Osteoblast (primary cell): ENCODE measurements at regions not wholly inside any gene's neighbourhood (a gene's known extent, or its start where the extent isn't known, plus 50 kb on each side); places are given as distances from the start of the nearest gene placed in this dataset.

ENCODE experiments used
- DNase-seq: peaks from one replicate; pipeline ENCODE4 v3.0.0; 2011; ENCODE audit warnings: low spot score, mixed read lengths; ENCODE audit not compliant: insufficient read length; ENCODE audit errors: missing footprints
- H2AFZ ChIP-seq: 2 replicates; pipeline ENCODE4 v1.6.0; 2011; ENCODE audit warnings: mild to moderate bottlenecking, low read length
- H3K27ac ChIP-seq: 2 replicates; pipeline ENCODE4 v1.5.1; 2011; ENCODE audit warnings: mild to moderate bottlenecking, low read depth, low read length, moderate library complexity
- H3K27me3 ChIP-seq: 2 replicates; pipeline ENCODE4 v1.6.0; 2012; ENCODE audit warnings: mild to moderate bottlenecking, control low read depth, inconsistent platforms, low read length, moderate library complexity; ENCODE audit not compliant: insufficient read depth
- H3K36me3 ChIP-seq: 2 replicates; pipeline ENCODE4 v1.5.1; 2011; ENCODE audit warnings: mild to moderate bottlenecking, low read length, control low read depth, moderate library complexity; ENCODE audit not compliant: insufficient read depth
- H3K4me1 ChIP-seq: 2 replicates; pipeline ENCODE4 v1.5.1; 2011; ENCODE audit warnings: mild to moderate bottlenecking, low read length, control low read depth, moderate library complexity; ENCODE audit not compliant: insufficient read depth
- H3K4me2 ChIP-seq: 2 replicates; pipeline ENCODE4 v1.6.0; 2011; ENCODE audit warnings: mild to moderate bottlenecking, low read length; ENCODE audit not compliant: insufficient read depth
- H3K4me3 ChIP-seq: fragments of 200-600 bp; sonication (generic); 3 replicates; pipeline ENCODE4 v1.5.1; 2012; ENCODE audit warnings: mild to moderate bottlenecking, low read length, inconsistent platforms; ENCODE audit not compliant: insufficient read depth
- H3K79me2 ChIP-seq: 2 replicates; pipeline ENCODE4 v1.6.0; 2012; ENCODE audit warnings: mild to moderate bottlenecking, low read length, control low read depth, inconsistent platforms; ENCODE audit not compliant: insufficient read depth
- H3K9me3 ChIP-seq: 2 replicates; pipeline ENCODE4 v1.5.1; 2011; ENCODE audit warnings: low read depth, low read length, control low read depth
- H4K20me1 ChIP-seq: 2 replicates; pipeline ENCODE4 v1.6.0; 2012; ENCODE audit warnings: mild to moderate bottlenecking, low read length, control low read depth; ENCODE audit not compliant: insufficient read depth
- TF ChIP-seq, protein P1 (sequence below): IDR thresholded peaks from 2 replicates; pipeline ENCODE4 v1.5.1; 2011; ENCODE audit warnings: mild to moderate bottlenecking, low read depth, low read length, moderate library complexity; ENCODE audit errors: extremely low read depth

DNA sequence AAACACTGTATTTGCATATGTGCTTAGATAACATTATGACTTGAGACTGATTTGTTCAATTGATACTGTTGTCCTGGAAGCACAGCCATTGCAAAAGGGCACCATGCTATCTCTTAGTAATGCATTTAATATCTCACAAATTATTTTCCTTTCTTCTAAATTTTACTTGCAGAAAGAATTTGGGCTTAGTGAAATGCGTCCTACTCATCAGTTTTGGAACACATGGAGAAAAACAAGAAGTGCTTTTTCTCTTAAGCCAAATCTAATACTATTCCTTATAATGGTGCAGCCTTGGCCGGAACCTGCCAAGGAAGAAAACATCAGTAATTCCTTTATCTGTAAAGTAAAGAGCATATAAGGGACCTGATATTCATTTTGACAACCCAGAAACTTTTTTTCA, 172.2 kb upstream of the ZNF608 start:
- DNase-seq = no peak
- Histone ChIP-seq H3K4me2 (no peak overlapping the region), H3K79me2 (no peaks in the 10 kb centered on the region), H3K36me3 (no peaks in the 10 kb centered on the region), H2AFZ (no peak overlapping the region), H4K20me1 (no peaks in the 10 kb centered on the region), H3K27me3 (no peaks in the 10 kb centered on the region), H3K9me3 (no peaks in the 10 kb centered on the region), H3K27ac (no peak overlapping the region), H3K4me1 (no peaks in the 10 kb centered on the region), H3K4me3 (no peak overlapping the region)
- TF ChIP-seq, protein P1, sequence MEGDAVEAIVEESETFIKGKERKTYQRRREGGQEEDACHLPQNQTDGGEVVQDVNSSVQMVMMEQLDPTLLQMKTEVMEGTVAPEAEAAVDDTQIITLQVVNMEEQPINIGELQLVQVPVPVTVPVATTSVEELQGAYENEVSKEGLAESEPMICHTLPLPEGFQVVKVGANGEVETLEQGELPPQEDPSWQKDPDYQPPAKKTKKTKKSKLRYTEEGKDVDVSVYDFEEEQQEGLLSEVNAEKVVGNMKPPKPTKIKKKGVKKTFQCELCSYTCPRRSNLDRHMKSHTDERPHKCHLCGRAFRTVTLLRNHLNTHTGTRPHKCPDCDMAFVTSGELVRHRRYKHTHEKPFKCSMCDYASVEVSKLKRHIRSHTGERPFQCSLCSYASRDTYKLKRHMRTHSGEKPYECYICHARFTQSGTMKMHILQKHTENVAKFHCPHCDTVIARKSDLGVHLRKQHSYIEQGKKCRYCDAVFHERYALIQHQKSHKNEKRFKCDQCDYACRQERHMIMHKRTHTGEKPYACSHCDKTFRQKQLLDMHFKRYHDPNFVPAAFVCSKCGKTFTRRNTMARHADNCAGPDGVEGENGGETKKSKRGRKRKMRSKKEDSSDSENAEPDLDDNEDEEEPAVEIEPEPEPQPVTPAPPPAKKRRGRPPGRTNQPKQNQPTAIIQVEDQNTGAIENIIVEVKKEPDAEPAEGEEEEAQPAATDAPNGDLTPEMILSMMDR = no peak

DNA sequence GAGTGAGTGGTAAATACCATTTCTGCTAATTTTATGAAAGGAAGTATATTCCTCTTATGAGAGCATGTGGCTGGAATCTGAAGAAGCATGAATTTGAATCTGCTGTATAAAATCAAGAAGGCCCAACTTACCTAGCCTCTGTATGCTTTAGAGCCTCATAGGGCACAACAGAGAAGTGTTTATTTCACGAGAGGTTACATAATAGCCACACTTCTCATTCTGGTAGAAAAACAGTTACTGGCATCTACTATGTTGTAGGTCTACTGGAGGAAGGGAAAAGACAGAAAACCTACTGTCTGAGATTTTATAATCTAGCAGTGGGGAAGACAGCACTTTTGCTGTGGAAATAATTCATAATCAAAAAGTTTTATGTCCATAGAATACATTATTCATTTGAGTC, 172.6 kb upstream of the ZNF608 start:
- Histone ChIP-seq H3K36me3 (no peaks in the 10 kb centered on the region), H2AFZ (no peak overlapping the region), H3K4me2 (no peak overlapping the region), H3K4me3 (no peak overlapping the region), H3K79me2 (no peaks in the 10 kb centered on the region), H3K9me3 (no peaks in the 10 kb centered on the region), H3K27me3 (no peaks in the 10 kb centered on the region), H4K20me1 (no peaks in the 10 kb centered on the region), H3K27ac (no peak overlapping the region), H3K4me1 (no peaks in the 10 kb centered on the region)
- no peak for DNase-seq
- TF ChIP-seq, protein P1 = no peak

DNA sequence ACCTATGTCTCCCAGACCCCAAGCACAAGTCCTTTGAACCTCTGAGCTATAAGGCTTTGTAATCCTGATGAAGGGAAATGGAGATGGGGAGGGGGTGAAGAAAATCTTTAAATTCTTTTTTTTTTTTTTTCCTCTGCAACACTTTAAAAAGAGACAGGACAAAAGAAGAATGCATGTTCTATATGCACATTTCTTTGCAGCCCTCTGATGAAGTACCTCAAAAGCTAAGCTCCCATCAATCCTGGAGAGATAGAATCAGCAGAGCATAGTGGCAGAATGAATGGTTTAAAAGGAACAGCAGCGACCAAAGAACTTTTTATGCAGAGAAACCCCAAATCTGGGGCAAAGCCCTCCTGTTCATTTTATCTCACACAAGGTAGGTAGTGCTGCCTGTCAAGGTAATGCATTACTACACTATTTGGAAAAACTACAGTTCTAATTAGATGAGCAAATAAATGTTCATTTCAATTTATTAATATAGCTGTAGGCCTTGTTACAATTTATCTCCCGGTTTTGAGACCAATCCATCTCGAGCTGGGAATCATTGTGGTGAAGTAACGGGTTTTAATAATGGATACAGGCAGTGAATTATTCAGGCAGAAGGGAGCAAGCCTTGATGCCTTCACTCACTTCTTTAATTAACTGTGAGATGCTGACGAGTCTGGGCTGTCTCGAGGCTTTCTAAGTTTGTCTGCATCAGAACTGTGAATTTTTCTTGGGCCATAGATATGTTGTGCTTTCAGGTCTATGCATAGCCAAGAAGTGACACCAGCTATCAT, 173.5 kb upstream of the ZNF608 start:
- H3K9me3 ChIP-seq = no peaks in the 10 kb centered on the region
- H3K79me2 ChIP-seq = no peaks in the 10 kb centered on the region
- TF ChIP-seq, protein P1 = no peak
- H3K27ac ChIP-seq = no peak overlapping the region
- no peak overlapping the region for H3K4me2 ChIP-seq
- no peak overlapping the region for H3K4me3 ChIP-seq
- no peaks in the 10 kb centered on the region for H3K27me3 ChIP-seq
- no peak for DNase-seq
- no peaks in the 10 kb centered on the region for H3K36me3 ChIP-seq
- H4K20me1 ChIP-seq = no peaks in the 10 kb centered on the region
- H3K4me1 ChIP-seq = no peaks in the 10 kb centered on the region
- H2AFZ ChIP-seq = no peak overlapping the region

DNA sequence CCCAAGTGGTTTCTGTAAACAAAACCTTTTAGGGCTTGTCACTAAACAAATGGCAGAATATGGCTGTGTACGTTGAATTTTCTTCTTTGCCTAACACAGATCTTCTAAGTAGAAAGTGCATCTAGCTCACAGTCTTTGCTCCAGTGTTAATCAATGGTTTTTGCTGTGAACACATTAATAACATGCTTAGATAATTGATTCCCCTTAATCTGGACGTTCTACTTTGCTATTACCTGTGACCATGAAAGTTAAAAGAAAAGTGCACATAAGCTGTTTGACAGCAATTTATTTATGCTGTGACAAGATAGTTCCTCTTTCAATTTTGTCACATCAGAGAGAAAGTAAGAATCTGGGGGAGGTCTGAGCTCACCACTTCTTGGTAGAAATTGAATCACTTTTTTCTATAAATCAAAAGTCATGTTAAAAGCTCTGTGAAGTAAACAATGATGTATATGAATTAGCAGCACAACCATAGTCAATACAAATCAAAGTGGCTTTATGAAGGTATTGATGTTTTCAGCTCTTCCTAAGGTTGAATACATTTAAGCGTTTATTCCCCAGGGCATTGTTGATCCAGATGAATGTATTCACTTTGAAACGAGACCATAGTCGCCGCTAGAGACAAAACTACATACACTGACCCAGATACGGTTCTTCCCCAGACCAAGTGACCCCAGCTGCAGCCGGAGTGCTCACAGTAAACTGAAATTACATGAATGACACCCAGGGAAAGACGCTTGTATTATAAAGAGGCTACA, 174.6 kb upstream of the ZNF608 start:
- H3K36me3 ChIP-seq = no peaks in the 10 kb centered on the region
- H2AFZ ChIP-seq = no peak overlapping the region
- no peaks in the 10 kb centered on the region for H3K27me3 ChIP-seq
- no peak overlapping the region for H3K27ac ChIP-seq
- TF ChIP-seq, protein P1 = no peak
- H3K4me3 ChIP-seq = no peak overlapping the region
- no peaks in the 10 kb centered on the region for H4K20me1 ChIP-seq
- no peaks in the 10 kb centered on the region for H3K9me3 ChIP-seq
- peak; percentile 41 for DNase-seq
- no peaks in the 10 kb centered on the region for H3K4me1 ChIP-seq
- no peaks in the 10 kb centered on the region for H3K79me2 ChIP-seq
- no peak overlapping the region for H3K4me2 ChIP-seq
